ENCODE measurements at regions not wholly inside any gene's neighbourhood (a gene's known extent, or its start where the extent isn't known, plus 50 kb on each side); places are given as distances from the start of the nearest gene placed in this dataset.

DNA sequence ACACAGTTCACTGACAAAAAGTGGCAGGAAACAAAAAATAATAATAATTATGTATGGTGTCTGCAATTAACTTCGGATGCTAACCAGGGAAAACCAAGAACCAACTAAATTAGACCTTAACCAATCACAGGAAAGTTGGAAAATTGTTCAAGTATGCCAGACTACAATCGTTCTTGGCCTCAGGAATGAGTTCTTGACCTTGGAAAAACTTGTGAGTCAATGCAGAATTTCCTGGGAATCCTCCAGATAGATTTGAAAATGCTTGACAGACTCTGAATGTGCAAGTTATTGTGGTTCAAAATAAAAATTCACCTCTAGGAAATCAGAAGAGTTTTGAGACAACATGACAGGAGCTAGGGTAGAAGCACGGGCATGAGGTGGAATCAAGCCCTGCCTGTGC is 171.5 kb downstream of the C7orf25 start:
- TF ChIP-seq GATA2 (IDR thresholded peaks at IDR 0.05; ENCODE audit: low read depth, low read length) = no peak
- no peak for TF ChIP-seq GATA3 (IDR thresholded peaks at IDR 0.05; ENCODE audit: low read depth, low read length)

Measured in SH-SY5Y (cell line).